Liver (tissue), 8 donors: ENCODE measurements at regions not wholly inside any gene's neighbourhood (a gene's known extent, or its start where the extent isn't known, plus 50 kb on each side); places are given as distances from the start of the nearest gene placed in this dataset.

Experiments
- DNase-seq: peaks from one replicate; pipeline ENCODE4 v3.0.0-alpha.2; 2017; ENCODE audit warnings: low spot score
- H3K27ac ChIP-seq, 2 donors: one replicate each; pipeline ENCODE4 v1.7.0; 2013; ENCODE audit warnings: inconsistent platforms in 2 of 2, low read length in 2 of 2, control low read depth in 1 of 2, low read depth in 1 of 2, mild to moderate bottlenecking in 1 of 2
- H3K27me3 ChIP-seq, 4 donors: one replicate each; pipeline versions ENCODE4 v1.6.1 to v1.7.0; 2013; ENCODE audit warnings: low read length in 3 of 4, inconsistent platforms in 1 of 4, mild to moderate bottlenecking in 1 of 4, moderate library complexity in 1 of 4; ENCODE audit not compliant: control insufficient read depth in 4 of 4, insufficient read depth in 4 of 4
- H3K36me3 ChIP-seq, 4 donors: one replicate each; pipeline versions ENCODE4 v1.6.1 to v1.7.0; 2013; ENCODE audit warnings: low read length in 3 of 4, mild to moderate bottlenecking in 3 of 4, low read depth in 1 of 4, moderate library complexity in 1 of 4; ENCODE audit not compliant: control insufficient read depth in 4 of 4, insufficient read depth in 3 of 4
- H3K4me1 ChIP-seq, 4 donors: one replicate each; pipeline versions ENCODE4 v1.6.1 to v1.7.0; 2013; ENCODE audit warnings: low read length in 3 of 4, mild to moderate bottlenecking in 3 of 4, moderate library complexity in 1 of 4; ENCODE audit not compliant: control insufficient read depth in 4 of 4, insufficient read depth in 4 of 4
- H3K4me3 ChIP-seq, 3 donors: one replicate each; pipeline versions ENCODE4 v1.6.1 to v1.7.0; 2013; ENCODE audit warnings: low read length in 3 of 3, control low read depth in 1 of 3, low read depth in 1 of 3, mild to moderate bottlenecking in 1 of 3
- H3K9ac ChIP-seq, 2 donors: one replicate each; pipeline ENCODE4 v1.7.0; 2013; ENCODE audit warnings: low read length in 2 of 2, mild to moderate bottlenecking in 2 of 2, moderate library complexity in 2 of 2, control low read depth in 1 of 2, low read depth in 1 of 2
- H3K9me3 ChIP-seq, 4 donors: one replicate each; pipeline versions ENCODE4 v1.6.1 to v1.7.0; 2013; ENCODE audit warnings: low read length in 3 of 4; ENCODE audit not compliant: control insufficient read depth in 4 of 4
- ATF3 ChIP-seq: IDR thresholded peaks from 2 replicates; pipeline ENCODE4 v1.6.1; 2016; ENCODE audit warnings: antibody characterized with exemption
- CTCF ChIP-seq: fragments of 150-350 bp; IDR thresholded peaks from 2 replicates; pipeline ENCODE4 v1.5.1; 2017; ENCODE audit warnings: improper control_type of control experiment, low read depth, low read length; ENCODE audit not compliant: missing input control
- EGR1 ChIP-seq, 2 donors: IDR thresholded peaks; 2 replicates each; pipeline ENCODE4 v1.6.1; 2016 to 2018; ENCODE audit warnings: antibody characterized with exemption in 2 of 2, low read depth in 2 of 2
- FOXA1 ChIP-seq: IDR thresholded peaks from 2 replicates; pipeline ENCODE4 v1.6.1; 2016; ENCODE audit warnings: antibody characterized with exemption
- FOXA2 ChIP-seq: IDR thresholded peaks from 2 replicates; pipeline ENCODE4 v1.6.1; 2016; ENCODE audit warnings: antibody characterized with exemption
- GABPA ChIP-seq, 2 donors: IDR thresholded peaks in 1 of 2; conservative IDR thresholded peaks in 1 of 2; 2 replicates each; pipeline ENCODE4 v1.6.1; 2016; ENCODE audit warnings: antibody characterized with exemption in 2 of 2, mild to moderate bottlenecking in 1 of 2, moderate library complexity in 1 of 2
- HNF4G ChIP-seq: IDR thresholded peaks from 2 replicates; pipeline ENCODE4 v1.6.1; 2016; ENCODE audit warnings: antibody characterized with exemption
- JUND ChIP-seq, 2 donors: IDR thresholded peaks; 2 replicates each; pipeline ENCODE4 v1.6.1; 2016; ENCODE audit warnings: antibody characterized with exemption in 2 of 2
- MAX ChIP-seq: IDR thresholded peaks from 2 replicates; pipeline ENCODE4 v1.6.1; 2016; ENCODE audit warnings: antibody characterized with exemption
- RAD21 ChIP-seq, 2 donors: IDR thresholded peaks; 2 replicates each; pipeline ENCODE4 v1.6.1; 2016; ENCODE audit warnings: antibody characterized with exemption in 2 of 2, mild to moderate bottlenecking in 2 of 2
- YY1 ChIP-seq: IDR thresholded peaks from 2 replicates; pipeline ENCODE4 v1.6.1; 2016; ENCODE audit warnings: antibody characterized with exemption, mild to moderate bottlenecking
- ZBTB33 ChIP-seq: IDR thresholded peaks from 2 replicates; pipeline ENCODE4 v1.6.1; 2016; ENCODE audit warnings: antibody characterized with exemption
- WGBS: extraction: QIAGEN DNeasy Blood & Tissue Kit; methylation state at CpG from one replicate; pipeline ENCODE4 v1.1.7; 2013; 5-methylcytosine and 5-hydroxymethylcytosine counted together
- donor health status: healthy.
- donor health status: healthy.
- donor health status: healthy.
- donor health status: healthy.
- donor health status: healthy.

GRCh38 chr6:15961635-15962448 lies 167.0 kb upstream of the MYLIP start (continued):
- TF ChIP-seq MAX: no peak

- peaks cover 0 to 4% (median 2%) of the 10 kb centered on the region in 4 donors for H3K4me1 ChIP-seq
- H3K27me3 ChIP-seq: peaks cover 0 to 9% (median 0%) of the 10 kb centered on the region in 4 donors
- 73% methylated on average over 7 of the region's 7 CpGs for WGBS
- DNase-seq: no peak
- no peak overlapping the region for H3K27ac ChIP-seq
- TF ChIP-seq ZBTB33: no peak
- H3K4me3 ChIP-seq: no peak overlapping the region
- H3K9ac ChIP-seq: no peak overlapping the region
- H3K9me3 ChIP-seq: no peaks in the 10 kb centered on the region
- no peaks in the 10 kb centered on the region for H3K36me3 ChIP-seq
Observed at GRCh38 chr6:15960740-15961634, 167.9 kb upstream of the MYLIP start.

GRCh38 chr6:15957655-15958169 lies 171.2 kb upstream of the MYLIP start:
- Histone ChIP-seq H3K27me3 (no peaks in the 10 kb centered on the region), H3K4me3 (no peak overlapping the region), H3K9me3 (no peaks in the 10 kb centered on the region), H3K9ac (no peak overlapping the region), H3K4me1 (peaks cover 0 to 4% (median 2%) of the 10 kb centered on the region in 4 donors), H3K27ac (no peak overlapping the region), H3K36me3 (no peaks in the 10 kb centered on the region)
- no peak for TF ChIP-seq RAD21 (IDR thresholded peaks at IDR 0.05)
- TF ChIP-seq ATF3: no peak
- TF ChIP-seq HNF4G: no peak
- TF ChIP-seq JUND (IDR thresholded peaks at IDR 0.05): no peak
- TF ChIP-seq FOXA1: no peak
- no peak for TF ChIP-seq CTCF
- no peak for TF ChIP-seq FOXA2
- no peak for TF ChIP-seq EGR1 (IDR thresholded peaks at IDR 0.05; ENCODE audit: low read depth in 2 of 2)
- no peak for TF ChIP-seq YY1
- no peak for TF ChIP-seq MAX
- no peak for TF ChIP-seq GABPA (IDR thresholded peaks at IDR 0.05 in 1 of 2, conservative IDR thresholded peaks at IDR 0.05 in 1 of 2)
- DNase-seq: no peak
- WGBS: 86% methylated on average over 2 of the region's 2 CpGs
